Gastroesophageal sphincter (tissue), 3 donors: ENCODE measurements at regions not wholly inside any gene's neighbourhood (a gene's known extent, or its start where the extent isn't known, plus 50 kb on each side); places are given as distances from the start of the nearest gene placed in this dataset.

Source experiments
- EP300 ChIP-seq: sonication (generic); formaldehyde crosslinking; IDR thresholded peaks from one replicate; pipeline ENCODE4 v1.6.1; 2017; ENCODE audit warnings: antibody characterized with exemption, mild to moderate bottlenecking
- POLR2A ChIP-seq, 2 donors: fragments of 450-650 bp; IDR thresholded peaks; one replicate each; pipeline ENCODE4 v1.6.1; 2017; ENCODE audit warnings: antibody characterized with exemption in 2 of 2, mild to moderate bottlenecking in 2 of 2, moderate library complexity in 1 of 2
- POLR2AphosphoS5 ChIP-seq: sonication (generic); formaldehyde crosslinking; IDR thresholded peaks from one replicate; pipeline ENCODE4 v1.6.1; 2017; ENCODE audit warnings: antibody characterized with exemption
- TF ChIP-seq, protein P1 (sequence below), 4 experiments: fragments of 200-600 bp in 2 of 4; fragments of 450-650 bp in 2 of 4; sonication (generic) in 1 of 4; IDR thresholded peaks; one replicate each; pipeline ENCODE4 v1.5.1; 2017 to 2019; ENCODE audit warnings: antibody characterized with exemption in 4 of 4, mild to moderate bottlenecking in 2 of 4, moderate library complexity in 2 of 4

DNA sequence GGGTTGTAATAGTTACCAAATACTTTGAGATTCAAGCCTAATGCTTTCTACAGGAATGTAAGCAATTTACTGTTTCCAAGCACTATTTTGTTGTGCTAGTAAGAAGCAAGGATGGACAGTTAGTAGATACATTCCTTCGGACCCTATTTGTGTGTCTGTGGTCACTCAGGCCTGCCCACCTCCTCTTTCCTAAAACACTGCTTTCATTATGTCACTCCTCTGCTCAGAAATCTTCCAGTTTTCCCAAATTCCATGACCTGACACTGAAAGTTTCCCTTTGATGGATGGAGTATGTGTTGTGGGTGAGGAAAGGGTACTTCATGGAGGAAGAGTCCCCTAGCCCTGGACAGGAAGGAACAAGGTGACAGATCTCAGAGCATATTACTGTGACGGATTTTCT, 141.1 kb downstream of the DISP1 start:
- TF ChIP-seq, protein P1, sequence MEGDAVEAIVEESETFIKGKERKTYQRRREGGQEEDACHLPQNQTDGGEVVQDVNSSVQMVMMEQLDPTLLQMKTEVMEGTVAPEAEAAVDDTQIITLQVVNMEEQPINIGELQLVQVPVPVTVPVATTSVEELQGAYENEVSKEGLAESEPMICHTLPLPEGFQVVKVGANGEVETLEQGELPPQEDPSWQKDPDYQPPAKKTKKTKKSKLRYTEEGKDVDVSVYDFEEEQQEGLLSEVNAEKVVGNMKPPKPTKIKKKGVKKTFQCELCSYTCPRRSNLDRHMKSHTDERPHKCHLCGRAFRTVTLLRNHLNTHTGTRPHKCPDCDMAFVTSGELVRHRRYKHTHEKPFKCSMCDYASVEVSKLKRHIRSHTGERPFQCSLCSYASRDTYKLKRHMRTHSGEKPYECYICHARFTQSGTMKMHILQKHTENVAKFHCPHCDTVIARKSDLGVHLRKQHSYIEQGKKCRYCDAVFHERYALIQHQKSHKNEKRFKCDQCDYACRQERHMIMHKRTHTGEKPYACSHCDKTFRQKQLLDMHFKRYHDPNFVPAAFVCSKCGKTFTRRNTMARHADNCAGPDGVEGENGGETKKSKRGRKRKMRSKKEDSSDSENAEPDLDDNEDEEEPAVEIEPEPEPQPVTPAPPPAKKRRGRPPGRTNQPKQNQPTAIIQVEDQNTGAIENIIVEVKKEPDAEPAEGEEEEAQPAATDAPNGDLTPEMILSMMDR (IDR thresholded peaks at IDR 0.05): no peak
- TF ChIP-seq POLR2A (IDR thresholded peaks at IDR 0.05) (no peak), POLR2AphosphoS5 (no peak), EP300 (no peak)
